ENCODE measurements at regions not wholly inside any gene's neighbourhood (a gene's known extent, or its start where the extent isn't known, plus 50 kb on each side); places are given as distances from the start of the nearest gene placed in this dataset.

DNA sequence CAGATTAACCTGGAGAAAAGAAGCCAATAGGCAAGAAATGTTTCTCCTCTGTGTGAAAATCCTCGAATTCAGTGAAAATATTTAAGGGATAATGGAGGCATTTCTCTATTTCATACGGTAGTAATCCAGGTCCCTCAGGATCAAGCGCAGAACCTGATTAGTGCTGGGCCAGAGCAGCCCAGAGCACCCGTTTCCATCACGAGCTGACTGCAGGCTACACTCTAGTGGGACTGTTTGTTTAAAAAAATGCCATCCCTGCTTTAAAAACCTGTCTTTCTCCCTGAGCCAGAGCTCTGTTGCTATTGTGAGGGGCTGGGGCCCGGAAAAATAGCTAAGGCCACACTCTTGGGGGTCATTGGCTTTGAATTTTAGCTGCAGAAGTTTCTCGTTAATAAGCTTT is 223.2 kb upstream of the E2F8 start:
- TF ChIP-seq YY1 (IDR thresholded peaks at IDR 0.05; ENCODE audit: low read depth) (no peak), FOXM1 (IDR thresholded peaks at IDR 0.05; ENCODE audit: borderline replicate concordance, low read depth) (no peak), CEBPB (IDR thresholded peaks at IDR 0.05) (no peak), TEAD4 (IDR thresholded peaks at IDR 0.05) (no peak), NFIC (IDR thresholded peaks at IDR 0.05) (no peak), EP300 (IDR thresholded peaks at IDR 0.05; ENCODE audit: borderline replicate concordance) (no peak), USF1 (IDR thresholded peaks at IDR 0.05) (no peak), EGR1 (IDR thresholded peaks at IDR 0.05) (no peak), REST (IDR thresholded peaks at IDR 0.05; ENCODE audit: low read depth) (no peak), CREB1 (IDR thresholded peaks at IDR 0.05; ENCODE audit: low read depth) (no peak), RAD21 (IDR thresholded peaks at IDR 0.05; ENCODE audit: low read depth) (no peak), TCF12 (IDR thresholded peaks at IDR 0.05; ENCODE audit: low read depth) (no peak), TAF1 (IDR thresholded peaks at IDR 0.05; ENCODE audit: low read depth) (no peak)
- TF ChIP-seq, protein P1, sequence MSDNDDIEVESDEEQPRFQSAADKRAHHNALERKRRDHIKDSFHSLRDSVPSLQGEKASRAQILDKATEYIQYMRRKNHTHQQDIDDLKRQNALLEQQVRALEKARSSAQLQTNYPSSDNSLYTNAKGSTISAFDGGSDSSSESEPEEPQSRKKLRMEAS (IDR thresholded peaks at IDR 0.05) = no peak

GRCh38 chr11:19460718-19461405 is 220.1 kb upstream of the E2F8 start:
- TF ChIP-seq ZBTB7A (IDR thresholded peaks at IDR 0.05; ENCODE audit: low read depth) (no peak), TEAD4 (IDR thresholded peaks at IDR 0.05) (no peak), CEBPB (IDR thresholded peaks at IDR 0.05) (no peak), FOXM1 (IDR thresholded peaks at IDR 0.05; ENCODE audit: borderline replicate concordance, low read depth) (no peak), RAD21 (IDR thresholded peaks at IDR 0.05; ENCODE audit: low read depth) (no peak), REST (IDR thresholded peaks at IDR 0.05; ENCODE audit: low read depth) (no peak), YY1 (IDR thresholded peaks at IDR 0.05; ENCODE audit: low read depth) (no peak), TAF1 (IDR thresholded peaks at IDR 0.05; ENCODE audit: low read depth) (no peak), CREB1 (IDR thresholded peaks at IDR 0.05; ENCODE audit: low read depth) (no peak), USF1 (IDR thresholded peaks at IDR 0.05) (no peak), EGR1 (IDR thresholded peaks at IDR 0.05) (no peak), NFIC (IDR thresholded peaks at IDR 0.05) (no peak)
- TF ChIP-seq, protein P1 (IDR thresholded peaks at IDR 0.05) = no peak

DNA sequence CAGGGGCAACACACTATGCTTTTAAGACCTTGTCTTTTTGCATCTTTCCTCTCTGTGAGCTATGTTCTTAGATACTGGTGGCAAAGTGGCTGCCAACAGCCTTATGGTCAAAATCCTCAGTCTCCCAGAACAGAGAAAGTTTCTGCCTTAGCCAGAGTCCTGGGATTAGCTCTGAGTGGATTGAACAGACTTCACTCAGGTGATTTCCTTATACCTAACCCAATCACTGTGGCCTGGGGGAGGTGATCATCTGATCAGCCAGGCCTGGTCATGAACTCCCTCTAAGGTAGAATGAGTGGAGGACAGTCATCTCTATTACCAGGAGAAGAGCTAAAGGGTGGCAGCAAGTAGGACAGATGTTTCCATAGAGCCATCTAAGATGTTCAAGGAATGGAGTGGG is 218.5 kb upstream of the E2F8 start:
- no peak for TF ChIP-seq REST (IDR thresholded peaks at IDR 0.05; ENCODE audit: low read depth)
- TF ChIP-seq RAD21 (IDR thresholded peaks at IDR 0.05; ENCODE audit: low read depth) = no peak
- no peak for TF ChIP-seq ZBTB7A (IDR thresholded peaks at IDR 0.05; ENCODE audit: low read depth)
- TF ChIP-seq CEBPB (IDR thresholded peaks at IDR 0.05) = no peak
- TF ChIP-seq NFIC (IDR thresholded peaks at IDR 0.05) = no peak
- TF ChIP-seq TCF12 (IDR thresholded peaks at IDR 0.05; ENCODE audit: low read depth) = no peak
- TF ChIP-seq, protein P1 (IDR thresholded peaks at IDR 0.05) = no peak
- TF ChIP-seq EP300 (IDR thresholded peaks at IDR 0.05; ENCODE audit: borderline replicate concordance) = no peak
- TF ChIP-seq USF1 (IDR thresholded peaks at IDR 0.05) = no peak

GRCh38 chr11:19458721-19459120 is 218.0 kb upstream of the E2F8 start:
- TF ChIP-seq USF1 (IDR thresholded peaks at IDR 0.05) (no peak), TEAD4 (IDR thresholded peaks at IDR 0.05) (no peak), ZBTB7A (IDR thresholded peaks at IDR 0.05; ENCODE audit: low read depth) (no peak), REST (IDR thresholded peaks at IDR 0.05; ENCODE audit: low read depth) (no peak), CEBPB (IDR thresholded peaks at IDR 0.05) (no peak), TAF1 (IDR thresholded peaks at IDR 0.05; ENCODE audit: low read depth) (no peak), YY1 (IDR thresholded peaks at IDR 0.05; ENCODE audit: low read depth) (no peak), NFIC (IDR thresholded peaks at IDR 0.05) (no peak)
- TF ChIP-seq, protein P1 (IDR thresholded peaks at IDR 0.05) = no peak

Data from Ishikawa (cell line).